Stimulated activated CD4-positive, alpha-beta T cell treated with anti-CD3 and anti-CD28 coated beads, Interleukin-4, amount 100 ng/mL, for 48 hours (primary cell): ENCODE measurements at regions not wholly inside any gene's neighbourhood (a gene's known extent, or its start where the extent isn't known, plus 50 kb on each side); places are given as distances from the start of the nearest gene placed in this dataset.

Experiments used
- DNase-seq, 2 donors: peaks; one replicate each; pipeline ENCODE4 v3.0.0-alpha.2; 2020; ENCODE audit warnings: low read depth in 2 of 2

GRCh38 chr3:168653255-168653654 is 557.5 kb upstream of the GOLIM4 start:
- DNase-seq: no peak

- DNase-seq: no peak
These were observed 552.6 kb upstream of the GOLIM4 start for GRCh38 chr3:168648321-168648720.

GRCh38 chr3:168647582-168647981 is 551.9 kb upstream of the GOLIM4 start:
- no peak for DNase-seq

GRCh38 chr3:168645180-168645579 is 549.5 kb upstream of the GOLIM4 start:
- DNase-seq: no peak

- DNase-seq: no peak
These were observed 532.8 kb upstream of the GOLIM4 start for GRCh38 chr3:168628549-168628948.

GRCh38 chr3:168625477-168625876 is 529.8 kb upstream of the GOLIM4 start:
- no peak for DNase-seq

- DNase-seq: no peak
These were observed 529.2 kb upstream of the GOLIM4 start for GRCh38 chr3:168624892-168625448.

GRCh38 chr3:168624195-168624594 is 528.5 kb upstream of the GOLIM4 start:
- no peak for DNase-seq

GRCh38 chr3:168622795-168623194 is 527.1 kb upstream of the GOLIM4 start:
- no peak for DNase-seq

- DNase-seq: no peak
These were observed 525.1 kb upstream of the GOLIM4 start for GRCh38 chr3:168620854-168621253.

GRCh38 chr3:168618827-168619470 is 523.2 kb upstream of the GOLIM4 start:
- no peak for DNase-seq

GRCh38 chr3:168617658-168618057 is 521.9 kb upstream of the GOLIM4 start:
- DNase-seq: no peak

GRCh38 chr3:168616915-168617314 is 521.2 kb upstream of the GOLIM4 start:
- no peak for DNase-seq

- DNase-seq: no peak
These were observed 519.8 kb upstream of the GOLIM4 start for GRCh38 chr3:168615493-168616020.

GRCh38 chr3:168613151-168613550 is 517.4 kb upstream of the GOLIM4 start:
- no peak for DNase-seq

GRCh38 chr3:168612671-168613070 is 516.9 kb upstream of the GOLIM4 start:
- DNase-seq: no peak

GRCh38 chr3:168611826-168612225 is 516.1 kb upstream of the GOLIM4 start:
- DNase-seq: no peak

- no peak for DNase-seq
These were observed 513.2 kb upstream of the GOLIM4 start for GRCh38 chr3:168608926-168609325.

- DNase-seq: no peak
These were observed 509.0 kb upstream of the GOLIM4 start for GRCh38 chr3:168604767-168605166.

- DNase-seq: no peak
These were observed 502.5 kb upstream of the GOLIM4 start for GRCh38 chr3:168598250-168598649.

- no peak for DNase-seq
These were observed 500.6 kb upstream of the GOLIM4 start for GRCh38 chr3:168596175-168596823.

GRCh38 chr3:168591587-168591986 is 495.9 kb upstream of the GOLIM4 start:
- DNase-seq: no peak

GRCh38 chr3:168589376-168589775 is 493.7 kb upstream of the GOLIM4 start:
- DNase-seq: no peak
